ENCODE measurements at regions not wholly inside any gene's neighbourhood (a gene's known extent, or its start where the extent isn't known, plus 50 kb on each side); places are given as distances from the start of the nearest gene placed in this dataset.
A peak's percentile ranks its signal among the peaks of the same experiment; 100 is the strongest.

DNA sequence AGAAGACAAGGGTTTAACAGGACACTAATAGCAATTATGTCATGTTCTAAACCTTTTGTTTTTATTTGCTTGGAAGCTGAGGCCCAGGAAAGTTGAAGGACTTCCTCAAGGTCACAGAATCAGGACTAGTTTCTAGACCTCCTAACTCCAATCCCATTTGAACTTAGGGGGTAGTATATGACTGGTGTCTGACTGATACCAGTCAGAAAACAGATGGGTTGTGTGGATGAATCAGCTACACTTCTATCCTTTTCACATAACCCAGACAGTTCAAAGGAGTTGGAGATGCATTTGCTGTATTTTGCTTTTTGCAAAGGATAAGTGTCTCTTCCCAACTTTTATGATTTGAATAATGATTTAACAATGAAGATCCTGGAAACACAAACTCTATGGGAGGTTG is 322.5 kb downstream of the HLX start:
- DNase-seq: no peak
- in situ Hi-C loops (cut with HindIII; ENCODE audit: low pct_ligation_motif_present, low pct_unique_long_range_greater_than_20kb, low sequenced_read_pairs): no loop called here

DNA sequence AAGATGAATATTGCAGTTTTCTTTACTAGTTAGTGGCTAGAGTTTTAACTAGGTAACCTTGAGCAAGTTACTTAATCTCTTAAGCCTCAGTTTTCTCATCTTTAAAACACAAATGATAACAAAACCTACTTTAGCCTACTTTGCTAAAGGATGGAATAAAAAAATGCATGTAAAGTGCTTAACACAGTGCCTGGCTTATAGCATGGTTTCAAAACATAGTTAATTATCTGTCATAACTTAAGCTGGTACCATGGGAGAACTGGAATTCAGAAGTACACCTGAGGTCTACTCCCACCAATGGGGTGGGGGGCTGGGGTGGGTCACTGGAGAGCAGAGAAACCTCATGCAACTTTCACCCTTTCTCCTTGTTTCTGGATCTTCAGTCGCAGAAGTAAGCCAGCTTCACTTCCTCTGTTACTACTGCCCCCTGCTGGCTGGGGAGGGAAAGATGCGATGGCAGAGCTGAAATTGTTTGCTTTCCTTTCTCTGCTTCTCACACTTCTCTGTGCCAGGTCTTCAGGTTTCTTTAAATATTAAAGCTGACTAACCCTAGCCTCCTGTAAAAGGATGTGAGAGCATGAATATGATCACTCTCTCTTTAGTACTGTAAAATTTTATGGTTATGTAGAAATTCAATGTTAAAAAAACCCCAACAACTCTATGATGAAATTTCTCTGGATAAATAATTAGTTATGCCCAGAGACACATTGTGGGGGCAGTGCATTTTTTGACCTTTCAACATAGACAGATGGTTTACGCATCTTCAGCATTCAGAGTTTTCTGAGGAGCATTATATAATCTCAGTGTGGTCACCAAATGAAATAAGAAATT is 324.2 kb downstream of the HLX start:
- DNase-seq: peak; percentile 80
- in situ Hi-C loops (cut with HindIII; ENCODE audit: low pct_ligation_motif_present, low pct_unique_long_range_greater_than_20kb, low sequenced_read_pairs): no loop called here

DNA sequence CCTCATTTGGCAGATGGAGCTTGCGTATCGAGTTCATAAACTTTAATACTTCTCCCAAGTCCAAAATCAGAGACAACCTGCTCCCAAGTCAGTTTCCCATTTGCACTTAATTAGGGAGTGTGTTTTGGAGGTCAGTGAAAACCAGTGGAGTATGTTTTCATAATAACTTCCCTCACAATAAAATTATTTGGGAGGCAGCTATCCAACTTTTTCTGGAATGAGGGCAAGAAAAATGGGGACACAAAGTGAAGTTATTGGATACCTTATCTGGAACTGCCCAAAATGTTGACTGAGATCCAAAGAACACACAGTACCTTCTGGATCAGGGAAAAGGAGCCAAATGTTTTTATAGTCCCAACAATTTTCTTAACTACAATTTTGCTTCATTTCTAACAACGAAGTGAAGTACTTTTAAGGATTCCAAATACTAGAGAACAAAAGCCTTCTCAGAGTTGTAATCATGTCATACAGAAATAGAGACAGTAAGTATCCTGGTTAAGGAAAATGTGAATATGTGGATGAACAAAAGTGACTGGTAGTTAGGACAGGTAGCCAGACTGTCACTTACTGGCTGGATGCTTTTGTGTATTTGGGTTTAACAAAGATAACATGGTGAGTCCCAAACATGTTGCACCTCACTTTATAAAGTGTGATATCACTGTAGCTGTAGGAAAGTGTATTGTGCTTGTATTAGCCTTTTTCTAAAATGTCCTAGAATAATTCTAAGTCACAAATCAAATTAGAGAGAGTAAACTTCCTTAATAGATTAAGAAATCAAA is 325.0 kb downstream of the HLX start:
- DNase-seq: no peak
- in situ Hi-C loops (cut with HindIII; ENCODE audit: low pct_ligation_motif_present, low pct_unique_long_range_greater_than_20kb, low sequenced_read_pairs): no loop called here

DNA sequence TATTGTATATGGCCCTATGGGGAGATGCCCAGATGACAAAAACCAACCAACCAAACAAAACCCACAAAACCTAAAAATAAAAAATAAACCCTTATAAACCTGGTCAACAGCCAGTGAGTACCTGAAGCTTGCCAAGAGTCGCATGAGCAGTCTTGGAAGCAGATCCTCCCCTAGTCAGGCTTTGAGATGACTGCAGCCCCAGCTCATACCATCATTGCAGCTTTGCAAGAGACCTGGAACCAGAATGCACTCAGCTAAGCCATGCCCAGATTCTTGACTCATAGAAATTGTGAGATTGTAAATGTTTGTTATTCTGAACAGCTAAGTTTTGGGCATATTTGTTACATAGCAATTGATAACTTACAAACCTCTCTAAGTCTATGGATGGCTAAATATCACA is 326.8 kb downstream of the HLX start:
- in situ Hi-C loops (cut with HindIII; ENCODE audit: low pct_ligation_motif_present, low pct_unique_long_range_greater_than_20kb, low sequenced_read_pairs): no loop called here

DNA sequence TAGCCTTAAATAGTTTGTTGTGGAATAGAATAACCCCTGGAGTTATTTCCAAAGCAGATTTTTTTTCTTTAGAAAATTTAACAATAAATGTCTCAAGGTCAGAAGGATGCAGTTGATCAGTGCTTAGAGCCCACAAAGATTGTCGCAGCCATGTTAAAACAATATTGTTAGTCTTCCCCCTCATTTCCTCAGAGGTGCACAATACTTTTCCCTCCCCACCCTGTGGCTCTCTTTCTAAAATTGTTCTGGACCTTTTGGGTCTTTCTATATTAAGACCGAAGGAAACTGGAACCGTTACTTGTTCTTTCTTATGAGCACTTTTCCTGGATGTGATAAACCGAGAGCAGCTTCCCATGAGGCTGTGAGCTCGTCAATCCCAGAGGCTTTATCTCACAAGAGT is 333.7 kb downstream of the HLX start:
- in situ Hi-C loops (cut with HindIII; ENCODE audit: low pct_ligation_motif_present, low pct_unique_long_range_greater_than_20kb, low sequenced_read_pairs): no loop called here
- DNase-seq: no peak

More for the DNA sequence above, 326.8 kb downstream of the HLX start:
- DNase-seq: no peak

DNA sequence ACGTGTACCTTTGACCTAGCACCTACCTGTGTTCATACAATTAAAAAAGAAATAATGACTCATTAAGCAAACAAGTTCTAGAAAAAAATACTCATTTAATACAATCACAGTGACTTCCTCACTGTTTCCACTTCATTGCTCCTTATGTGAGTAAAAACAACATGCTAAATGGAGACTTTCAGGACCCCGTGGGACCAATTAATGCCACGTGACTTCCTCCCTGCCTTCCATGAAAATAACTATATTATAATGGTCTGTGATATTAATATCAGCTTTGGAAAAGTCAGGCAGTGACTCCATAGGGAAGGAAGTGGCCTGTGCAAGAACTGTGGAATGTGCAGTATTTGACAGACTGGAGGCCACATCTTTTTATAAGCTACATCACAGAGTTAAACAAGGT is 337.8 kb downstream of the HLX start:
- DNase-seq: no peak
- in situ Hi-C loops (cut with HindIII; ENCODE audit: low pct_ligation_motif_present, low pct_unique_long_range_greater_than_20kb, low sequenced_read_pairs): no loop called here

DNA sequence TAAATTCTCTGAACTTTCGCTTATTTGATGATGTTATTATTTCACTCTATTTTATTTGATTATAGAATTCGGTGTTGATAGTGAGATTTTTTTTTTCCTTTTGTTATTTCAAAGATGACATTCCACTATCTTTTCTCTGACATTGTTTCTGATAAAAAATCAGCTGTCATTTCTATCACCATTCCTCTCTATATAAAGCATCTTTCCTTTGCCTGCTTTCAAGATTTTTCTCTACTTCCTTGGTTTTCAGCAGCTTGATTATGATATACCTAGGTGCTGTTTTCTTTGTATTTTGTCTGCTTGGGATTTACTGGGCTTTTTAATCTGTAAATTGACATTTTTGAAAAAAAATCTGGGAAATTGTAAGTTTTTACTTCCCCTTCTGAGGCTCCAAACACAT is 344.0 kb downstream of the HLX start:
- no peak for DNase-seq
- in situ Hi-C loops (cut with HindIII; ENCODE audit: low pct_ligation_motif_present, low pct_unique_long_range_greater_than_20kb, low sequenced_read_pairs): no loop called here

DNA sequence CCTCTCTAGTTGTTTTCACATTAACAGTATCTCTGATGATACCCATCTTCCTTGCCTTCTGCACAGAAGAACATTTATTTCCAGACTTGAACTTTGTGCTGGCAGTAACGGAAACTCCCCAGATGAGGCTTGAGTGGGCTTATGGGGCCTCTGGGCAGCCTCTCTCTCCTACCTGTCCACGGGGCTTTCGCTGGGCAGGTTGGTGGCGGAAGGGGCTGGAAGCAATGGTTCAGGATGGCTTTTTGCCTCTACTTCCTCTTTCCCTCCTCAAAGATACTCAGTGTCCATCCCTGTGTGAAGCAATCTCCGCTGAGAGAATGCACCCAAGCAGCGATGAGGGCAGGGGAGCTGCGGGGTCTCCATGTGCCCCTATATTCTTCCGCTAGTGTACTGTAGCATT is 348.2 kb downstream of the HLX start:
- in situ Hi-C loops (cut with HindIII; ENCODE audit: low pct_ligation_motif_present, low pct_unique_long_range_greater_than_20kb, low sequenced_read_pairs): no loop called here
- DNase-seq: no peak

DNA sequence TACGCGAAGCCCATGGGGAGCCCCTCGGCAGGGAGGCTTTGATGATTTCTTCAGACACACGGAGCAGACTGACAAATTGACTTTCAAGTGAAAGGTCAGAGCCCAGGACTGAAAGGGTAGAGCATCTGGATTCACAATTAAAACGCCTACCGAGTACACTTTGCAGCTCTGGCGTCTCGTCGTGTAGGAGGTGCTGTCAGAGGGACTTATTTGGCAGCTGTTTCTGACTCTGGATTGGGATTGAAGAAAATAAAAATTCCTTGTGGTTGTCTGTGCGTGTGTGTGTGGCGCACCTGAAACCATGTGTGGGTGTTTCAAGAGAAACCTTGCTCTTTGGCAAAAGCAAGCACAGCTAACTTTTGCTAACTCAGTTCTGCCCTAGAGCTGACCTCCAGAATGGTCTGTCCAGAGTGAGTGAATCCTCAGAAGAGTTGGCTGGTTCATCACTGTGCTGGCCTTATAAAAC is 348.7 kb downstream of the HLX start:
- no peak for DNase-seq
- in situ Hi-C loops (cut with HindIII; ENCODE audit: low pct_ligation_motif_present, low pct_unique_long_range_greater_than_20kb, low sequenced_read_pairs): no loop called here

DNA sequence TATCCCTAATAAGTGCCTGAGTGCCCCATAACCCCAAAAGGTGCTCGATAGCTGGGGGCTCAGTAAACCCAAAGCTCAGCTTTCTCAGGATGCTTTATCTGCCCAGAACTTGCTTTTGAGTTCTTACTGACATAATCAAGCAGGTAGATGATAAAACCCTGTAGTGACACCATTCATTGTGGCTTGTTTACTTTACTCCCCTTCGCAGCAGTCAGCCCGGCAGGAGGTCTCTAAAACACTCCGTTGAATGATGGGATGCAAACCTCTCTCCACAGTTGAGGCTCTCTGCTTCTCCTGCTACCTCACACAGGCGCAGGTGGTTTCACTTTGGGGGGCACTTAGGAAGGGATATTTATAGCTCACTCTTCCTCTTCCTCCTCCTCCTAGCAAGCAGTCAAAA is 349.4 kb downstream of the HLX start:
- in situ Hi-C loops (cut with HindIII; ENCODE audit: low pct_ligation_motif_present, low pct_unique_long_range_greater_than_20kb, low sequenced_read_pairs): no loop called here

DNA sequence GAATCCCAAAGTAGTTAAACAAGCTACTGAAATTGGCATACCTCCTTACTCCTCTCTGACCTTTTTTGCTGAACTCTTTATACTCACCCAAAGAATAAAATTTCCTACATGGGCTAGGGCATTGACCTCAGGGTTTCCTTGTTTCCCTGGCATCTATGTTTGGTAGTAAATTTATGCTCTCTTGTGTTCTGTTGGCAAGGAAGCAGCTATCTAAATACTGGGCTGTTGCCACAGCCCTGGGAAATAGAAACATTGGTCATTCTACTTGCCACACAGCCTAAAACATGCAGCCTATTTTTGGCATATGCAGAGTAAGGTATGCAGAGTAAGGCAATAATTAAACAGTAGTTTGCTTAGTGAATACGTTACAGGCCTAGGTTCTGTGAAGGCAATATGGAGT is 351.4 kb downstream of the HLX start:
- in situ Hi-C loops (cut with HindIII; ENCODE audit: low pct_ligation_motif_present, low pct_unique_long_range_greater_than_20kb, low sequenced_read_pairs): no loop called here

More for the DNA sequence above, 349.4 kb downstream of the HLX start:
- no peak for DNase-seq

DNA sequence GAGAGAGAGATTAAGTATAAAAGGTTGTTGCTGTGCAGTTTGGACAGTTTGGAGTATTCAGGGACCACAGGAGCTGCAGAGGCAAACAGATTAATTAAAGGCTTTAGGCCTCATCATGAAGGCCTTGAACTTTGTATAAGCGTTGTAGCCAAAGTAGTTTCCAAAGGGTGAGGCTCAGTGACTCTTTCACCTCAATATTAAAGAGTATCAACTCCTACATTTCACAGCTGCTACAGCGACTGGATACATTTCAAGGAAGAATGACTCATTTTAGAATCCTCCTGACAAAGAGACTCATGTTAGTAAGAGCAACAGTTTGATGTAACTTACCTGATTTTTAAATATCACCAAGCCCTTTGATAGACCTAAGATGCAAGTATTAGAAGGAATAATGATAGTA is 355.5 kb downstream of the HLX start:
- DNase-seq: no peak
- in situ Hi-C loops (cut with HindIII; ENCODE audit: low pct_ligation_motif_present, low pct_unique_long_range_greater_than_20kb, low sequenced_read_pairs): no loop called here

More for the DNA sequence above, 351.4 kb downstream of the HLX start:
- DNase-seq: no peak

DNA sequence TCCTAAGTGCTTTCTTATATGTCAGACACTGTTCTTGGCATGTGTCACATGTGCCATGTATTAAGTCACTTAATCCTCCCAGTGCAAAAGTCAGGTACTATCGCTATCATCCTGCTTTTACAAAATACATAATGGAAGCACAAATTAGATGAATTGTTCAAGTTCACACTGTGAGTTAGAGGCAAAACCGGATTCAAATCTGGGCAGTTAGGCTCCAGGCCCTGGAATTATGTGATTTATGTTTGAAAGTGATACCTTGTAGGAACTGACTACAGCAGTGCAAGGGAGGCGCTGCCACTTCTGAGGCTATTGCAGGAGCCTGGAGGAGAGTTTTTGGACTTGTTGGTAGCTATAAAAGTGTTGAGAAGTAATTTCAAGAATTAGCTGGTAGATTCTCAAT is 358.3 kb downstream of the HLX start:
- in situ Hi-C loops (cut with HindIII; ENCODE audit: low pct_ligation_motif_present, low pct_unique_long_range_greater_than_20kb, low sequenced_read_pairs): no loop called here
- no peak for DNase-seq

DNA sequence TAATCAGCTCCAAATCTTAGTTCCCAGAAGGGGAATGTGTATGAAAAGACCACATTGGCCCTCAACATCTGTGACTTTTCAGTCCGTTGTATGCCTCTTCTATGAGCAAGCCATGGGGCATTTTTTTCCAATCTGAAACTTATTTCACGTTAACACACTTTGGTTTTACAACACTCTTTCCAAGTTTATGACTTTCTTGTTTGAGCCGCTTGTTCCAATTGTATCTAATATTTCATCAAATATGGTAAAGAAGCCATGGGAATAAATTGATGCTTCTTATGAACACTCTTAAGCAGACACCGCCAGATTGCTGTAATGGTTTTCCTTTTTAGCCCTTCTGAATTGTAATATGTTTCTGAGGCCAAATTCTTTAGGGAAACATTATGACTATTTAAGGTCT is 359.9 kb downstream of the HLX start:
- DNase-seq: no peak
- in situ Hi-C loops (cut with HindIII; ENCODE audit: low pct_ligation_motif_present, low pct_unique_long_range_greater_than_20kb, low sequenced_read_pairs): no loop called here

DNA sequence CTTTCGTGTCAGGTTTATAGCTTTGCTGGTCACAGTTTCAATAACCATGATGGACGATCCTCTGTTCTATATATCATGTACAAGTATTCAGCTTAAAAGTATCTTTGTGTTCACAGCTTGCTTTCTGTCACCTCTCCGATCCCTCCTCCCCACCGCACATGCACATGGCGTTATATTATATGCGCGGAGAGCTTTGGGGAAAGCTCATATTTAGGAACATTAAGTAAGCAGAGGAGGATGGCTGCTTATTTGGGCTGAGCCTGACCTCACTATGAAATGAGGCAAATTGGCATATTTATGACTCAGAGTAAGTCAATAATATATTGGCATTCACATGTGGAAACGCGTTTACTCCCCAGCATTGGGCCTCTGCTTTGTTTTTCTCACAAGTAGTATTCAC is 360.5 kb downstream of the HLX start:
- DNase-seq: no peak
- in situ Hi-C loops (cut with HindIII; ENCODE audit: low pct_ligation_motif_present, low pct_unique_long_range_greater_than_20kb, low sequenced_read_pairs): no loop called here

DNA sequence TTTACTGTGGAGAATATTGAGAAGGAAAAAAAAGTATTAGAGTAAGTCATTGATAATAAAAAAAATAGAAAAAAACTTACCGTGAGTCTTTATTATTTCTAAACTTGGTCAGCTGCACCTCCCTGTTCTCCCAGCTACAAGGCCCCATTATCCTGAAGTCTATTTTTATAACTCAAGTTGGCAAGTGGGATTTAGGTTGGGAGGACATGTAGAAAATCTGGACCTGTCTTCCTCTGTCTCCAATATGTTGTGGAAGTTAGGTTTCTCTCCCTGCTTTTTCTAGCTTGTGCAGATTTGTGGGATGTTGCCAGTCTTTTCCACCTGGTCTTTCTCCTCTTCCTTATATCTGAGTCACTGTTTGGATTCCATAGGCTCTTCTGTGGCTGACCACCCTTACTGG is 361.4 kb downstream of the HLX start:
- in situ Hi-C loops (cut with HindIII; ENCODE audit: low pct_ligation_motif_present, low pct_unique_long_range_greater_than_20kb, low sequenced_read_pairs): no loop called here
- DNase-seq: no peak

DNA sequence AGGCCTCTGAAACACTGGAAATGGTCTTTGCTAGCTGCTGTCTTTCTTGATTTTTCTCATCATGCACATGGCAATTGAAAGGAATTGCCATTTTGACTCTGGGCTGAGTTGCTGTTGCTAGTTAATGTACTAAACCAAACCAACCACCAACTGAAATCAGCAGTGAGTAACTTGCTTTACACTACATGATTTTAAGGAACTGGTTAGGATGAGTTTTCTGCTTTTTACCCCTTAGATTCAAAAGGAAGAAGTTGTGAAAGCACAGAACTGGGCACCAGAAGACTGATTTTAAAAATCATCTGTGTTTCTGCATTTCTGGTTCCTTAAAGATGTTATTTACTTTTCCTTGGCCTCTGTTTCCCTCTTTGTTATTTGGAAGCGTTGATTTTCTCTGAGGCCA is 361.9 kb downstream of the HLX start:
- no peak for DNase-seq
- in situ Hi-C loops (cut with HindIII; ENCODE audit: low pct_ligation_motif_present, low pct_unique_long_range_greater_than_20kb, low sequenced_read_pairs): no loop called here

DNA sequence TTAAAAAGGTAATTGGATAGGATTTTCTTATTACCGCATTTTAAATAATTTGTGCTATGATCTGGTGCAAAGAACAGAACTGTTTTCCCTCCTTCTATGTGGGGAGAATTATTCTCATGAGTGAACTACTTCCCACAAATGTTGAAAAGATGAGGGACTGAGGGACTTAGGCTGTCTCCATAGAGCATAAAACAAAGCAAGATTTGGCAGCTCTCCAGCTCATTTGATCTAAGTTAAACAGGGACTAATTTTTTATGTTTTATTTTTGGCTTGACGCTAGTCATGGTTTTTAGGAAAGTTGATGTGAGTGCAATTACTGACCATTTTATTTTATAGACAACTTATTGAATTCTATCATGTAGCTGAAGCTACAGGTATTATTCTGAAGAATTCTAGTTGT is 362.3 kb downstream of the HLX start:
- in situ Hi-C loops (cut with HindIII; ENCODE audit: low pct_ligation_motif_present, low pct_unique_long_range_greater_than_20kb, low sequenced_read_pairs): no loop called here
- DNase-seq: no peak

DNA sequence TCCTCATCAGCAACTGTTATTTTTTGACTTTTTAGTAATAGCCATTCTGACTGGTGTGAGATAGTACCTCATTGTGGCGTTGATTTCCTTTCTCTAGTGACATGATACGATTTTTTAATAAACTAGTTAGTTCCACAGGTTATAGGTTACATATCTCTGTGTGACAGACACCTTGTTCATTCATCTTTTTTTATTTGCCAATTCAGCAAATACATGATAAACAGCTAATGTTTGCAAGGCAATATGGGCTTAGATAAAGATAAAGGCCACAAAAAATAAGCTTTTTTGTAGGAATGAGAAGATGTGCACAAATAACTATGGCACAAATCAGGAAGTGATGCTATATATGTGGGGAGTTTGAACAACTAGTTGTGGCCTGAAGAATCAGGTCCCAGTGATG is 366.8 kb downstream of the HLX start:
- DNase-seq: no peak
- in situ Hi-C loops (cut with HindIII; ENCODE audit: low pct_ligation_motif_present, low pct_unique_long_range_greater_than_20kb, low sequenced_read_pairs): no loop called here

Data from ACHN (cell line).